ENCODE measurements at regions not wholly inside any gene's neighbourhood (a gene's known extent, or its start where the extent isn't known, plus 50 kb on each side); places are given as distances from the start of the nearest gene placed in this dataset.

DNA sequence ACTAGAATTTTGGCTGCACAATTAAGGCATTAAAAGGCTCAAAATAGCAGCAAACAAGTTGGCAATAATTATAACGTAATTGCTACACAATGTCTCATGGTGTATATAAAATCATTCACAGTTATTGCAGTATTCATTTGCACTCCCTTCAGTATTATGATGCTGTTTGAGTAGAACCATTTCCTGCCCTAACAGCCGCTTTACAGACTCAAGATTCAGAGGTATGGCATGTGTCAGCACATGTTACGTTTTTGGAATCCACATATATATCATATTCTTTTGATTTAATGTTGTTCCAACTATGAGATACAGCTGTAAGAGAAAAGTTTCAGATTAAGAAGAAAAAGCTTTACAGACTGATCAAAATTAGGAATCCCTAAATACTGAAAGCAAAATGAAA, 56.3 kb upstream of the NCKAP5 start:
- H3K9me2 ChIP-seq (replicated peaks; ENCODE audit: low read depth, low read length): no peaks in the 10 kb centered on the region
- H3K4me1 ChIP-seq (ENCODE audit: insufficient read depth, low read length, poor library complexity, severe bottlenecking): no peaks in the 10 kb centered on the region
- H4K20me1 ChIP-seq (ENCODE audit: insufficient read depth, low read length, poor library complexity, severe bottlenecking): no peaks in the 10 kb centered on the region
- no peak overlapping the region for H3K4me2 ChIP-seq (ENCODE audit: low read depth, low read length, poor library complexity, severe bottlenecking)
- TF ChIP-seq CTCF (conservative IDR thresholded peaks at IDR 0.05; ENCODE audit: low read length) (no peak), EZH2phosphoT487 (IDR thresholded peaks at IDR 0.05; ENCODE audit: borderline replicate concordance) (no peak)
- no peak overlapping the region for H3K9ac ChIP-seq (ENCODE audit: low read depth, low read length, poor library complexity, severe bottlenecking)
- no peaks in the 10 kb centered on the region for H3K36me3 ChIP-seq (ENCODE audit: insufficient read depth, low read length)
- no peaks in the 10 kb centered on the region for H3K9me3 ChIP-seq (ENCODE audit: insufficient read depth, low read depth, low read length)
- H3K27me3 ChIP-seq (ENCODE audit: insufficient read depth, low read length, poor library complexity, severe bottlenecking): no peaks in the 10 kb centered on the region
- no peak overlapping the region for H2AFZ ChIP-seq (ENCODE audit: low read length)
- H3K79me2 ChIP-seq (ENCODE audit: insufficient read depth, low read length): no peaks in the 10 kb centered on the region
- H3K4me3 ChIP-seq (ENCODE audit: low read length, poor library complexity, severe bottlenecking): no peak overlapping the region
- H3F3A ChIP-seq (ENCODE audit: low read depth): no peaks in the 10 kb centered on the region

DNA sequence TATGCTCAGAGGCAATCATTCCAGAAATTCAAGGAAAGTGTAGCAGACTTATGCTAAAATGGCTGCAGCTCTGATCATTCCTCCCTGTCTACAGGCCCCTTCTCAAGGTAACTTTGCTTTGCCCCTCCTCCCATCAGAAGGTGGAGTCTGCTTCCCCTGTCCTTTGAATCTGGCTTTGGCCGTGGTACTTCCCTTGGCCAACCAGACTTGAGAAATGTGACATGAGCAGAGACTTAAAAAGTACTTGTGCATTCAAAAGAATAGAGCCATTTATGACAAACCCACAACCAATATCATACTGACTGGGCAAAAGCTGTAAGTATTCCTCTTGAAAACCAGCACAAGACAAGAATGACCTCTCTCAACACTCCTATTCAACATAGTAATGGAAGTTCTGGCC, 59.5 kb upstream of the NCKAP5 start:
- TF ChIP-seq CTCF (conservative IDR thresholded peaks at IDR 0.05; ENCODE audit: low read length) (no peak), EZH2phosphoT487 (IDR thresholded peaks at IDR 0.05; ENCODE audit: borderline replicate concordance) (no peak)
- Histone ChIP-seq H3K4me3 (ENCODE audit: low read length, poor library complexity, severe bottlenecking) (no peak overlapping the region), H3K9ac (ENCODE audit: low read depth, low read length, poor library complexity, severe bottlenecking) (no peak overlapping the region), H2AFZ (ENCODE audit: low read length) (no peak overlapping the region), H3F3A (ENCODE audit: low read depth) (no peaks in the 10 kb centered on the region), H3K79me2 (ENCODE audit: insufficient read depth, low read length) (no peaks in the 10 kb centered on the region), H4K20me1 (ENCODE audit: insufficient read depth, low read length, poor library complexity, severe bottlenecking) (no peaks in the 10 kb centered on the region), H3K4me2 (ENCODE audit: low read depth, low read length, poor library complexity, severe bottlenecking) (no peak overlapping the region), H3K27me3 (ENCODE audit: insufficient read depth, low read length, poor library complexity, severe bottlenecking) (no peaks in the 10 kb centered on the region), H3K36me3 (ENCODE audit: insufficient read depth, low read length) (no peaks in the 10 kb centered on the region), H3K9me2 (replicated peaks; ENCODE audit: low read depth, low read length) (no peaks in the 10 kb centered on the region), H3K4me1 (ENCODE audit: insufficient read depth, low read length, poor library complexity, severe bottlenecking) (no peaks in the 10 kb centered on the region), H3K9me3 (ENCODE audit: insufficient read depth, low read depth, low read length) (no peaks in the 10 kb centered on the region)

- H3K9me2 ChIP-seq (replicated peaks; ENCODE audit: low read depth, low read length): no peaks in the 10 kb centered on the region
- no peak overlapping the region for H3K9ac ChIP-seq (ENCODE audit: low read depth, low read length, poor library complexity, severe bottlenecking)
- no peaks in the 10 kb centered on the region for H3K36me3 ChIP-seq (ENCODE audit: insufficient read depth, low read length)
- H4K20me1 ChIP-seq (ENCODE audit: insufficient read depth, low read length, poor library complexity, severe bottlenecking): no peaks in the 10 kb centered on the region
- H3K4me2 ChIP-seq (ENCODE audit: low read depth, low read length, poor library complexity, severe bottlenecking): no peak overlapping the region
- no peak overlapping the region for H3K4me3 ChIP-seq (ENCODE audit: low read length, poor library complexity, severe bottlenecking)
- H2AFZ ChIP-seq (ENCODE audit: low read length): no peak overlapping the region
- TF ChIP-seq EZH2phosphoT487 (IDR thresholded peaks at IDR 0.05; ENCODE audit: borderline replicate concordance) (no peak), CTCF (conservative IDR thresholded peaks at IDR 0.05; ENCODE audit: low read length) (no peak)
- H3K27me3 ChIP-seq (ENCODE audit: insufficient read depth, low read length, poor library complexity, severe bottlenecking): no peaks in the 10 kb centered on the region
- H3F3A ChIP-seq (ENCODE audit: low read depth): no peaks in the 10 kb centered on the region
- H3K79me2 ChIP-seq (ENCODE audit: insufficient read depth, low read length): no peaks in the 10 kb centered on the region
- H3K4me1 ChIP-seq (ENCODE audit: insufficient read depth, low read length, poor library complexity, severe bottlenecking): no peaks in the 10 kb centered on the region
- H3K9me3 ChIP-seq (ENCODE audit: insufficient read depth, low read depth, low read length): no peaks in the 10 kb centered on the region
Measured at GRCh38 chr2:133633309-133633708, 65.0 kb upstream of the NCKAP5 start.

Measured in Loucy (cell line).